GM19099 (cell line): ENCODE measurements at regions not wholly inside any gene's neighbourhood (a gene's known extent, or its start where the extent isn't known, plus 50 kb on each side); places are given as distances from the start of the nearest gene placed in this dataset.

Experiments used
- POLR2A ChIP-seq: IDR thresholded peaks from 3 replicates; pipeline ENCODE4 v1.6.1; 2011; ENCODE audit warnings: low read depth; ENCODE audit not compliant: insufficient read length; ENCODE audit errors: extremely low read depth

DNA sequence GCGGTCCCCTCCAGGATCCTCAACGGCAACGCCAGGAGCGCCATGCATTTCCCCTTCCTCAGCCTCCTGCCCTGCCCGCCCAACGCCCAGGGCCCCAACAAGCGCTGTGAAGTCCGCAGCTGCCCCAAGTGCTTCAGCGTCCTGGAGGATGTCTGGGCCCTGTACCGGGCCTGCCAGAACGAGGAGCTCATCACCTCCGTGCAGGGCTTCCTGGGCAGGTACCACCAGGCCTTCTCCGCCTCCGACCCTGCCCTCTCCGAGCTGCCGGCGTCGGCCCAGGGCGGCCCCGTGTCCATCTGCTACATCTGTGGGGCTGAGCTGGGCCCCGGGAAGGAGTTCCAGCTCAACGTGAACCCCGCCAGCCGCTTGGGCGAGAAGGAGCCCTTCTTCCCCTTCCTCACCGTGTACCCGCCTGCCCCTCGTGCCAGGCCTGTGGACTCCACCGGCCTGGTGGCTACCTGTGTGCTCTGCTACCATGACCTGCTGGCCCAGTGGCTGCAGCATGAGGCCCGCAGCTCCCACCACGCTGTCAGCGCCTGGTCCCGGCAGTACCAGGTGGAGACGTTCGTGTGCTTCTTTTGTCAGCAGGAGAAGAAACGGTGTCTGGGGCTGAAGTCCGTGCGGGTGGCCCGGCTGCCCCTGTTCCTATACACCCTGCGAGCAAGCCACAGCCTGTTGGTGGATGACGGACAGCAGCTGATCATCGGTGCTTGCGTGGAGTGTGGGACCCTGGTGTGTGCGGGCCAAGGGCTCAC is 58.9 kb upstream of the CIBAR2 start:
- no peak for TF ChIP-seq POLR2A

DNA sequence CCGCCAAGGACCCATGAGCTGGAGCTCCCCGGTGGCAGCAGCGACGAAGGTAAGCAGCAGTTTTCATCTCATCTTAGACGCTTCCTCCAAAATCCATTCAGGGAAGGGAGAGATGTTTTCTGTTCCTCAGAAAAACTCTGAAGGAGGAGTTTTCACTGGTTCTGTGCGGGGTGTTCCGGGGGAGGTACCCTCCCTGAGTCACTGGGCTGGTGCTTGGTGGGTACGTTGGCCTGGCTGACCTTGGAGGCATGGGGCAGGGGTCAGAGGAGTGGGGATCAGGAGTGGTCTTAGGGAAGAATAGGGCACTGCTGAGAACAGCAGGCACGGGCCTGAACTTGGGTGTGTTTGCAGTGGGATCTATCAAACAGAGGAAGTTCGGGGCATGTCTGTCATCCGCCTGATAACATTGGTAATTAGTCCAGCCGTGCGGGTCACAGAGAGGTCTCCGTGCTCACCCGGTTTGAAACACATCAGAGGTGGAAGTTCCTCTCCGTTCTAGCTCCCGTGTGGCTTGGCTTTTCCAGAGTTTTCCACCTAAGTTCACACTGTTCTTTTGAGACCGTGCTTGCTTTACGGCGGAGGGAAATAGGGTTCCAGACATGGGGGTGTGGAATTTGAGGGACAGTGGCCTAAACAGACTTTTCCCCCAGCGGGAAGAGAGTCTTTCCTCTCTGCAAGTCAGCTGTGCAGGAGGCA is 59.6 kb upstream of the CIBAR2 start:
- TF ChIP-seq POLR2A = no peak

DNA sequence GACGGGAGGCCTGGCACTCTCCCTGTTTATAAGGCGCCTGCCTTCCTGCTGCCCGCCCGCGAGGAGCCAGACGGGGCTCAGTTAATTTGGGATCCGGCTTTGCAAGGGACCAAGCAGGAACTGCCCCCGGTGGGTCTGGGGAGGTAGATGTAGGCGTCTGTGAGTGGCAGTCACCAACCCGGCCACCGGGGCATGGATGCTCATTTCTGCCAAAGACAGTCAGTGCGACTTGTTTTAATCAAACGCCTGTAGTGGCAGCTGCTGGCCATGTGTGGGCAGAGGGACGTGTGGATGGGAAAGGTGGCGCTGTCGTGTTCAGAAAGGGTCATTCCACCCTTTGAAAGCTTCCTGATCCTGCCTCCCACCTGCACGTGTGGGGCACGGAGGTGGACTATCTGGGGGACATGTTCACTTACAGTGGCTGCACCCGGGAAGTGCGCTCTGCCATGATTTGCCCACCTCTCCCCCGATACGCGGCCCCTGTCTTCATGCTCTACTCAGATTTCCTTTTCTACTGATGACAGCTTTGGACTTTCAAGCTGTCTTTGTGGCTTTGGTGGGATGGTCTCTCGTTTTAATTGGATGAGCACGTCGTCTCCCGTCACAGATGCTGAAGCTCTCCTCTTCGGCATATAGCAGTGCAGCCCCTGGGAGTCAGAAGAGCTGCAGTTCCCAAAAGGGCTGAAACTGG is 60.3 kb upstream of the CIBAR2 start:
- no peak for TF ChIP-seq POLR2A

DNA sequence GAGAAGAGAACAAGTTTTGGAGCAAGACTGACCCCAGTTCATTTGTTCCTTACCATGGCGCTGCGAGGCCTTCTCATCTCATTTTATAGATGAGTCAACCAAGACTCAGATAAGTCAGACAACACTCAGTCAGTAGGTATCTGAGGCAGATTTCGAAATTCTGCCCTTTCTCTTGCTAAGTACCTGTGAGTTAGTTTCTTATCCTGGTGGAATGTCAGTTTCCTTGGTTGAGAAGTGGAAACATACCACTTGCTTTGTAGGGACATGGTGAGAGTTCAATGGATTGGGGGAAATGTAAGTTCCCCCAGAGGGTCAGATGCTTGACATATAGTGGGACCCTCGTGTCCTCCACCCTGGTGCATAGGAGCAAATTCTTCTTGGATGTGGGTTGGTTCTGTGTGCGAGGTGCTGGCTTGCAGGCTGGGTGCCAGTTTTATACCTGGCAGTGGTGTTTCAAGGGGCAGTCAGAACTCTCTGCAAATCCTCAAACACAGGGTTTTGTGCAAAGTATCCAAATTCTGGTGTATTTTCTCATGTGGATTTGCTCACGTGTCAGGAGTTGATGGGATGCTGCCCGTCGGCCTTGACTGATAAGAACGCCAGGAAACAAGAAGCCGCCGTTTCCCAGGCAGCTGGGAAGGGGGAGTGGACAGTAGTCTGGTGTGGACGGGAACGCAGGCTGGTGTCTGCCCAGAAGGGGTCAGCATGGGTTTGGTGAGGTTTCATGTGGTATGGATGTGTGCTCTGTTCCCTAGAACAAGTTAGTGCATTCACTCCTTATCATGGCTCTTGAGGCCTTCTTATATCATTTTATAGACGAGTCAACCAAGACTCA is 61.1 kb upstream of the CIBAR2 start:
- TF ChIP-seq POLR2A = no peak

DNA sequence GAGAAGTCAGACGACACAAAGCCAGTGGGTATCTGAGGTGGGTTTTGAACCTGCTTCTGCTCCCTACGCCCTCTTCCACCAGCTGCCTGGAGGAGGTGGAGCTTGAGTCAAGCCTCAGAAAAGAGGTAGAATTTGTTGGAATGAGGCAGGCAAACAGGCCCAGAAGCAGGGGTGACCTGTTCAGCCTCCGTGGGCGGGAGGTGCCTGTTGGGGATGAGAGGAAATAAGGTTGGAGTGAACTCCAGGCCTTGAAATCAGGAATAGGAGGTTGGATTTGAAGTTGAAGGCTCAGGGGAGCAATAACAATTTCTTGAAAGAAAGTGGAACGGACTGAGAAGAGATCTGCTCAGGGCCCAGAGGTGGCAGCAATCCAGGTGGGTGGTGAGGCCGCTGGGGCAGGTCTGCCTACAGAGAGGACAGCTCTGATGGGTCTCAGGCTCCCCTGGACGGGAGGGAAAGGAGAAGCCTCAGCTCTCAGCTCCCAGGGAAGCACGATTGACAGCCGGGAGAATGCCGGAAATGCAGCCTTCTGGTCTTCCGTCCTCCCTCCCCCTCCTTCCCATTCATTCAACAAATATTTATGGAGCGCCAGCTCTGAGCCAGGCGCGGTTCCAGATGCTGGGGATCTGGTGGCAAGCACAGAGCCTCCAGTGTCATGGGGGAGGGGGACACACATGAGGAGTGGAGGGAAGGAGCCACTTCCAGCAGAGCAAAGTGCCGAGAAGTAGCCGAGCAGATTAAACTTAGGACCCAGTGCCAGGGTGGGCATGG is 61.9 kb upstream of the CIBAR2 start:
- TF ChIP-seq POLR2A = no peak

DNA sequence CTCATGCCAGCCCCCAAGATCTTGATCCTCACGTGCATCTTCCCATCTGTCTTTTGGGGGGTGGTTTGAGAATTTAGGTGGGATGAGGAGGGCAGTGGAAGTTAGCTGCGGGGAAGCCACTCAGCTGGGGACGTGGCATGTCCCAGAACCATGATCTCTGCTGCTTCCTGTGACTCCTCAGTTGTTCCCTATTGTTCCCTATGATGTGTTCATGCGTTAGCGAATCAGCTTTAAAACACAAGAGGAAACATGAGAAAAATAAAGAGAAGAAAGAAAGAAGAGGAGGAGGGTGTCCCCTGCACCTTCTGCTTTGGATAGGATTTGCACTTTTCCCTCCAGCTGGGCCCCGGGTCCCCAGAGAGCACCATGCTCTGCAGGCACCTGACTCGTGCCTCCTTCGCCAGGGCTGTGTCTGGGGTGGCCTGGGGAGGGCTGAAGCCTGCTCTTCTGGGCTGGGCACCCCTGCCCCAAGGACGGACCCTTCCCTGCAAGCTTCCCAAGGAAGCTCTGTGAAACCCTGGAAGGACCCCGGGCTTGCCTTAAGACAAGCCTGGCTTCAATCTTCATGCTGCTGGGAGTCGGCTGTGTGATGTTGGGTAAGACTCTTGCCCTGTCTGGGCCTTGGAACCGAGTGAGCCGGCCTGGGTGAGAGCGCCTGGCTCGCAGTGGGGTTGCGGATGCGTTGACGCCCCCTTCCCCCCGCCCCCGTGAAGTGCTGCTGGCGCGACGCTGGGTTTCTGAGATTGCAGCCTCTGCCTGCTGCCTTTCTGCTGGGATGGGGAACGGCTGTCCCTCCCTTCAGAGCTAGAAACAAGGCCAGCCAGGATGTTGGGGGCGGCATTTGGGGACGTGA is 62.8 kb upstream of the CIBAR2 start:
- no peak for TF ChIP-seq POLR2A

DNA sequence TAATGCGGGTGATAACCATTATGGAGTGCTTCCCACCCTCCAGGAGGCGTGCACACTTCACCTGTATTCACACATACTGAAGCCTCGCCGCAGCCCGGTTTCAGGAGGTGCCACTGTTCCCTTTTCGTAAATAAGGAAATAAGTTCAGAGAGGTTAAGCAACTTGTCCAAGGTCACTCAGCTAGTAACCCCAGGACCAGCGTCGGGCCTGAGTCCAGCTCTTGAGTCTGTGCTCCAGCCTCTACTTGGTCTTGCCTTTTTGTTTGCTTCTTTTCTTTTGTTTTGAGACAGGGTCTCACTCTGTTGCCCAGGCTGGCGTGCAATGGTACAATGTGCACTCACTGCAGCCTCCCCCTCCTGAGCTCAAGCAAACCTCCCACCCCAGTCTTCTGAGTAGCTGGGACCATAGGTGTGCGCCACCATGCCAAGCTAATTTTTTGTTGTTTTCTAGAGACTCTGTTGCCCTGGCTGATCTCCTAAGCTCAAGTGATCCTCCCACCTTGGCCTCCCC is 63.5 kb upstream of the CIBAR2 start:
- no peak for TF ChIP-seq POLR2A

DNA sequence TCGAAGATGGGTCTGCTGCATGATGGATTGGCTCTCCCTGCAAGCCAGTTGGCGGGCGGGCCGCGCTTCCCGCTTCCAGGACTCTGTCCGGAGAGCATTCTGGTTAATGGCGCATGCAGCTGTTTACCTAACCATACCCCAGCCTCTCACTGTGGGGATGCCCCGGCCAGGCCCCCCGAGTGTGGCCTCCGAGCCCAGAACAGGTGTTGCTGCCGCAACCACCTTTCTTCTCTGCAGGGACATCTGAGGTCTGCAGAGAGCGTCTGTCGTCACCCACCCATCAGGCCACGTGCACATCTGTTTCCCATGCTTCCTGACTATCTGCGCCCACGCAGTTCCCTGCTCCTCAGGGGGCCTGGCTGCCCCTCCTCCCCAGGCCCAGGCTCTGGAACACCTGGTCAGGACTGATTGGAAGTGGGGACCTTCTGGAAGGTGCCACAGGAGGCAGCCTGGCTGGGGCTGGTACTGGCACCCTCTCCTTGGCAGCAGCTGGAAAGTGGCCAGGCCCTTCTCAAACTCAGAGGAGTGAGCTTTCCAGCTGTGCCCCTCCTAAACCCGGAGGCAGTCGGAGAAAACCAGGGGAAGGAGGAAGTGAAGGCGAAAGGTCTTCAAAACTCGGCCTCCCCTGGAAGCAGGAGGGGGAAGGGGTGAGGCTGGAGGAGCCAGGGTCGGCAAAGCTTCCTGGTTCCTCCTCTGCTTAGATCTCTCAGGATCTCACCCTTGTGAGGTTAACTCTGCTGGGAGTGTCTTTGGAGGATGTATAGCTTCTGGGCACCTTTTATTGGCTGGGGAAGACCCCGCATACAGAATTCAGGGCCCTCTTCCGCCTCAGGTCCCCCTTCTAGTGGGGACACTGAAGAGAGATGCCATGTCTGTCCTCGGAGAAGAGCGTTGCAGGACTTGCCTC is 64.5 kb upstream of the CIBAR2 start:
- TF ChIP-seq POLR2A = no peak

DNA sequence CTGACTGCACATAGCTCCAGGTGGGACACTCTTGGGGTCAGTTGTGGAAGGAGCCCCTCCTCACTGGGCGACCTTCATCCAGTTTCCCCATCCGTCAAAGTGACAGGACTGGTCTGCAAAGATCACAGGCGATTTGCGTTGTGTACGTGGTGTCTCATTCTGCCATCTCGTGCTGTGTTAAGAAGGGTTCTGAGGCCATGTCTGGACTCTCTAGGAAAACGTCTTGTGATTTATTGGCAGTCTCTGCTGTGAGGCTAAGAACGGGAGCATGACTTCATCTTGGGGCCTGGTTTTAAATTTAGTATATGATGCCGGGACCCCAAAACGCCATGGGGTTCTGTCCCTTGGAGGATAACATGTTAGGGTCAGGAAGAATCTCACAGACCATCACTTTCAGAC is 65.2 kb upstream of the CIBAR2 start:
- no peak for TF ChIP-seq POLR2A

DNA sequence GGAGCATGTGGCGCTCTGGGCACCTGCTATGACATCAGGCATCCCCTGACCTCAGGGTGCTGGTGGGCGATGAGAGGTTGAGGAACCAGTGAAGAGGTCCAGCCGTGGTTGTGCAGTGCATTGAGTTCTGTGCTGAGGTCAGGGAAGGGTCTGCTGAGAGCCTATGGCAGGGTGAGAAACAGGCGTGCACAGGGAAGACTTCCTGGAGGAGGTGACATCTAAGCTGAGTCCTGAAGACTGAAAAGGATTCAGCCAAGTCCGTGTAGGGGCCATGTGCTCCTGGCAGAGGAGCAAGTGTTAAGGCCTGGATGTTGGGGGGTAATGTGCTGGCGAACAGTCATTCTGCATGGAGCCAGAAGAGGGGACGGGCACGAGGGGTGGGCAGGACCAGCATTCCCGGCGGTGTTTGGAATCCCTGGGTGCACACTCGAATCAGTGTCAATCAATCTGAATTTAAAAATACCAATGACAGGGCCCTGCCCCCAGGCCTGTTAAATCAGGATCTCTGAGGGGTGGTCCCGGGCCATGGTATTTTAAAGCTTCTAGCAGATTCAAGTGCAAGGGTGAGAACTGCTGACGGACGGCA is 65.8 kb upstream of the CIBAR2 start:
- no peak for TF ChIP-seq POLR2A

DNA sequence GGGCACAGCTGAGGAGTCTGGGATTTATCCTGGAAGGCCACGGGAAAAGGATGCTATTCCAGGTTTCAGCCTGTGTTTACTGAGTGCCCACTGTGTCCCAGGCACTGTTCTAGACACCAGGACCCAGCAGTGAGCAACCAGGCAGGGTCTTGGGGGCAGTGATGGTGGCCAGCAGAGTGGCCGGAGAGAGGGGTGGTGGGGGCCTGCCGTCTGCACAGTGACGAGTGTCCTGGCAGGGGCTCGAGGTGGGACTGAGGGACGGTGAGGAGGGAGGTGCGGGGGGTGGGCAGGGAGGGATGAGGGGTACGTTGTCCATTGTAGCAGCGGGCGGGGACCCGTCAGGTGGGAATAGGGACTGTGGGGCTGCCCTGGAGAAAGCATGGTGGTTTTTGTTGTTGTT is 66.3 kb upstream of the CIBAR2 start:
- no peak for TF ChIP-seq POLR2A
